IMR-90 (cell line): ENCODE measurements at regions not wholly inside any gene's neighbourhood (a gene's known extent, or its start where the extent isn't known, plus 50 kb on each side); places are given as distances from the start of the nearest gene placed in this dataset. TPM values are rescaled to one million over a fixed set of nuclear protein-coding genes. Genes with fewer than 3 reads are reported as not detected.

ENCODE experiments used
- ATAC-seq: fragments of 200-7000 bp; cut with Tn5 transposase; 2 replicates; pipeline ENCODE4 v1.9.1; 2020; ENCODE audit warnings: low read depth, mild to moderate bottlenecking, moderate library complexity
- BruUV-seq: library from RNA; stranded (reverse); fragments of 400-500 nt; replicated peaks from 2 replicates; lab custom pipeline; 2021; lab: Mats Ljungman, UMichigan
- CTCF ChIA-PET: fragments of 300-600 bp; formaldehyde crosslinking; extraction: SDS; loops from one replicate; lab custom pipeline; 2021; ENCODE audit warnings: antibody characterized with exemption; lab: Yijun Ruan, JAX
- POLR2A ChIA-PET: fragments of 300-600 bp; sonication (Branson Sonifier 250); formaldehyde crosslinking; loops from one replicate; lab custom pipeline; 2022; ENCODE audit warnings: antibody characterized with exemption; ENCODE audit not compliant: unreplicated experiment; lab: Charles Lee
- DNase-seq: peaks from one replicate; pipeline ENCODE4 v3.0.0; 2013
- H2AFZ ChIP-seq: replicated peaks from 2 replicates; pipeline ENCODE3; 2013; ENCODE audit warnings: low read length, mild to moderate bottlenecking; ENCODE audit not compliant: poor library complexity
- H2AK5ac ChIP-seq: 2 replicates; pipeline ENCODE4 v1.6.1; 2013; ENCODE audit warnings: low read depth, low read length, inconsistent platforms
- H2AK9ac ChIP-seq: replicated peaks from 2 replicates; pipeline ENCODE3; 2013; ENCODE audit warnings: mild to moderate bottlenecking, low read depth, low read length, moderate library complexity; ENCODE audit not compliant: poor library complexity
- H2BK120ac ChIP-seq: 2 replicates; pipeline ENCODE4 v1.6.1; 2013; ENCODE audit warnings: low read depth, low read length, inconsistent platforms
- H2BK15ac ChIP-seq: 3 replicates; pipeline ENCODE4 v1.6.1; 2013; ENCODE audit warnings: low read depth, low read length, inconsistent platforms
- H2BK20ac ChIP-seq: 2 replicates; pipeline ENCODE4 v1.6.1; 2013; ENCODE audit warnings: low read depth, mild to moderate bottlenecking, inconsistent platforms, low read length, moderate library complexity
- H2BK5ac ChIP-seq: 2 replicates; pipeline ENCODE4 v1.6.1; 2013; ENCODE audit warnings: mild to moderate bottlenecking, low read depth, low read length, inconsistent platforms; ENCODE audit not compliant: poor library complexity, severe bottlenecking
- H3K14ac ChIP-seq: replicated peaks from 2 replicates; pipeline ENCODE4 v1.6.1; 2013; ENCODE audit warnings: low read depth, low read length, inconsistent platforms
- H3K18ac ChIP-seq: 2 replicates; pipeline ENCODE4 v1.6.1; 2013; ENCODE audit warnings: low read depth, low read length, control low read depth
- H3K23ac ChIP-seq: 2 replicates; pipeline ENCODE4 v1.6.1; 2013; ENCODE audit warnings: low read depth, low read length, inconsistent platforms
- H3K27ac ChIP-seq: 2 replicates; pipeline ENCODE4 v1.5.1; 2013; ENCODE audit warnings: mild to moderate bottlenecking, control low read depth, low read length; ENCODE audit not compliant: insufficient read depth
- H3K27me3 ChIP-seq: 2 replicates; pipeline ENCODE4 v1.6.1; 2013; ENCODE audit warnings: low read length; ENCODE audit not compliant: control insufficient read depth, insufficient read depth
- H3K36me3 ChIP-seq: 2 replicates; pipeline ENCODE4 v1.6.1; 2013; ENCODE audit warnings: low read length, mixed read lengths; ENCODE audit not compliant: control insufficient read depth, insufficient read depth
- H3K4ac ChIP-seq: 2 replicates; pipeline ENCODE4 v1.6.1; 2013; ENCODE audit warnings: low read depth, low read length, inconsistent platforms
- H3K4me1 ChIP-seq: 2 replicates; pipeline ENCODE4 v1.6.1; 2013; ENCODE audit warnings: low read length, mixed read lengths; ENCODE audit not compliant: control insufficient read depth, insufficient read depth
- H3K4me2 ChIP-seq: 2 replicates; pipeline ENCODE4 v1.6.1; 2013; ENCODE audit warnings: low read depth, mild to moderate bottlenecking, control low read depth, low read length, moderate library complexity
- H3K4me3 ChIP-seq: 2 replicates; pipeline ENCODE4 v1.5.1; 2013; ENCODE audit warnings: low read depth, mild to moderate bottlenecking, control low read depth, low read length, moderate library complexity; ENCODE audit not compliant: insufficient read depth
- H3K56ac ChIP-seq: 2 replicates; pipeline ENCODE4 v1.6.1; 2013; ENCODE audit warnings: low read length, inconsistent platforms; ENCODE audit not compliant: insufficient read depth; ENCODE audit errors: extremely low read depth
- H3K79me1 ChIP-seq, 2 experiments: 2 replicates each; pipeline ENCODE4 v1.6.1; 2013; ENCODE audit warnings: low read length in 2 of 2, inconsistent platforms in 1 of 2, low read depth in 1 of 2
- H3K9ac ChIP-seq: 2 replicates; pipeline ENCODE4 v1.6.1; 2013; ENCODE audit warnings: low read depth, low read length, control low read depth
- H3K9me1 ChIP-seq: 2 replicates; pipeline ENCODE4 v1.6.1; 2013; ENCODE audit warnings: low read length, inconsistent platforms; ENCODE audit not compliant: insufficient read depth
- H3K9me3 ChIP-seq: 2 replicates; pipeline ENCODE4 v1.6.1; 2013; ENCODE audit warnings: low read length; ENCODE audit not compliant: control insufficient read depth, insufficient read depth
- H4K20me1 ChIP-seq: 2 replicates; pipeline ENCODE4 v1.6.1; 2013; ENCODE audit warnings: low read length, inconsistent platforms; ENCODE audit not compliant: insufficient read depth
- H4K5ac ChIP-seq: 2 replicates; pipeline ENCODE4 v1.6.1; 2013; ENCODE audit warnings: mild to moderate bottlenecking, low read depth, low read length, control low read depth
- H4K8ac ChIP-seq, 2 experiments: 2 replicates each; pipeline ENCODE4 v1.6.1; 2013; ENCODE audit warnings: low read depth in 2 of 2, low read length in 2 of 2, control low read depth in 1 of 2, inconsistent platforms in 1 of 2
- H4K91ac ChIP-seq: 2 replicates; pipeline ENCODE4 v1.6.1; 2013; ENCODE audit warnings: low read depth, low read length, inconsistent platforms; ENCODE audit not compliant: insufficient read depth
- MAFK ChIP-seq: IDR thresholded peaks from 2 replicates; pipeline ENCODE4 v1.6.1; 2012; ENCODE audit warnings: low read depth, low read length, improper control_type of control experiment
- RCOR1 ChIP-seq: IDR thresholded peaks from 2 replicates; pipeline ENCODE4 v1.6.1; 2012; ENCODE audit warnings: mild to moderate bottlenecking, low read length, improper control_type of control experiment; ENCODE audit not compliant: insufficient replicate concordance
- USF2 ChIP-seq: fragments of 150-350 bp; IDR thresholded peaks from 2 replicates; pipeline ENCODE4 v1.6.1; 2017; ENCODE audit warnings: mild to moderate bottlenecking, antibody characterized with exemption, low read length, low read depth
- WGBS, 2 experiments: methylation state at CpG; one replicate each; pipeline versions ENCODE4 v1.1.5 to v1.1.7; 2013; ENCODE audit warnings: missing lambda C conversion rate in 2 of 2; ENCODE audit not compliant: insufficient read length in 1 of 2; ENCODE audit errors: extremely low coverage in 2 of 2; 5-methylcytosine and 5-hydroxymethylcytosine counted together
- dilution Hi-C: fragments of 300-500 bp; cut with HindIII; formaldehyde crosslinking; loops from one replicate; pipeline ENCODE4 v1.14.3; 2018; ENCODE audit warnings: low sequenced_read_pairs; ENCODE audit not compliant: unreplicated experiment
- in situ Hi-C: fragments of 300-500 bp; cut with MboI; formaldehyde crosslinking; loops from 3 replicates; pipeline ENCODE4 v1.14.3; 2019; ENCODE audit warnings: low sequenced_read_pairs, inconsistent platforms, mixed read lengths
- intact Hi-C: fragments of 100-400 bp; cut with micrococcal nuclease; formaldehyde crosslinking; loops from 2 replicates; pipeline ENCODE4 v1.10.0; 2022
- microRNA-seq, 2 experiments: library from miRNA; stranded (forward) in 1 of 2; unstranded in 1 of 2; fragments of 10-50 nt in 1 of 2; fragments of <30 nt in 1 of 2; gene quantifications in 1 of 2; microRNA quantifications in 1 of 2; one replicate each; pipeline versions ENCODE3 to v1.1.0; 2013 to 2020; ENCODE audit not compliant: insufficient read depth in 1 of 2, insufficient read length in 1 of 2, unreplicated experiment in 1 of 2
- small RNA-seq, 5 experiments: library from RNA; depleted of rRNA; stranded (forward); fragments of <200 nt; gene quantifications; one replicate each; pipeline ENCODE3, GENCODE V24; 2012

- CTCF ChIA-PET, result no interaction called here
- Histone ChIP-seq H3K9me3 (peaks cover 3% of the 10 kb centered on the region; the same call in 1 of the 2 replicates), H2BK120ac (no peak overlapping the region), H3K27me3 (peaks cover 33% of the 10 kb centered on the region), H3K4me1 (peaks cover 2% of the 10 kb centered on the region; the same call in 1 of the 2 replicates), H4K91ac (no peak overlapping the region), H3K4ac (no peak overlapping the region), H2AK9ac (no peak overlapping the region), H3K9ac (no peak overlapping the region), H4K20me1 (no peaks in the 10 kb centered on the region), H3K4me3 (no peak overlapping the region), H3K9me1 (no peaks in the 10 kb centered on the region), H3K14ac (no peak overlapping the region), H3K56ac (no peak overlapping the region), H3K27ac (no peak overlapping the region), H2AFZ (peak overlapping the region; percentile 18), H2BK15ac (no peak overlapping the region), H3K36me3 (no peaks in the 10 kb centered on the region), H4K5ac (no peak overlapping the region), H3K79me1 (no peaks in the 10 kb centered on the region), H3K4me2 (no peak overlapping the region), H4K8ac (no peak overlapping the region), H2BK5ac (no peak overlapping the region), H2AK5ac (no peak overlapping the region), H3K23ac (no peak overlapping the region), H3K18ac (no peak overlapping the region), H2BK20ac (no peak overlapping the region)
- ATAC-seq (no peak; the same call in 1 of the 2 replicates), DNase-seq (no peak)
- dilution Hi-C loops (no loop called here), in situ Hi-C loops (no loop called here), intact Hi-C loops (no loop called here)
- 7% methylated on average over 2 of the region's 13 CpGs; no CpG with 5 or more reads in 1 of the 2 experiments for WGBS, 2 experiments
- POLR2A ChIA-PET, result no interaction called here
- BruUV-seq, result no TSS peak
- no peak for TF ChIP-seq RCOR1
- TF ChIP-seq MAFK, result no peak
- TF ChIP-seq USF2, result no peak
Measured at GRCh38 chr2:71736091-71736861, 282.9 kb downstream of the DYSF start.

Small RNA genes in the stretch of these regions (microRNA-seq; reads per million reads assigned to microRNA genes)
- gene RPS20P10 (ENCODE audit: insufficient read depth, insufficient read length), result not detected

Small RNA genes in the stretch of these regions (small RNA-seq; reads per million reads assigned to genes)
- 0 reads per million in 5 experiments for gene RPS20P10
